Esophagus squamous epithelium (tissue), 5 donors: ENCODE measurements at regions not wholly inside any gene's neighbourhood (a gene's known extent, or its start where the extent isn't known, plus 50 kb on each side); places are given as distances from the start of the nearest gene placed in this dataset.

ENCODE experiments used
- DNase-seq: peaks from one replicate; lab custom pipeline; 2025; lab: John Stamatoyannopoulos, UW
- H3K27ac ChIP-seq, 4 donors: fragments of 200-600 bp; sonication (generic); one replicate each; pipeline ENCODE4 v1.5.1; 2016 to 2019; ENCODE audit warnings: mild to moderate bottlenecking in 1 of 4
- H3K27me3 ChIP-seq, 4 donors: fragments of 200-600 bp; sonication (generic); 1 replicate in 3 of 4; 2 replicates in 1 of 4; pipeline versions ENCODE4 v1.5.1 to v1.6.0; 2017 to 2021; ENCODE audit warnings: antibody characterized with exemption in 1 of 4
- H3K36me3 ChIP-seq, 3 donors: fragments of 200-600 bp; sonication (generic); one replicate each; pipeline ENCODE4 v1.5.1; 2016 to 2019
- H3K4me1 ChIP-seq, 3 donors: fragments of 200-600 bp; sonication (generic); one replicate each; pipeline ENCODE4 v1.5.1; 2017 to 2019
- H3K4me3 ChIP-seq, 4 donors: fragments of 200-600 bp; sonication (generic); 1 replicate in 3 of 4; 2 replicates in 1 of 4; pipeline ENCODE4 v1.5.1; 2016 to 2019; ENCODE audit warnings: mild to moderate bottlenecking in 2 of 4, moderate library complexity in 1 of 4
- H3K9me3 ChIP-seq, 3 donors: fragments of 200-600 bp; sonication (generic); one replicate each; pipeline ENCODE4 v1.5.1; 2016 to 2019
- POLR2A ChIP-seq, 4 donors: fragments of 450-650 bp; IDR thresholded peaks; one replicate each; pipeline ENCODE4 v1.6.1; 2017; ENCODE audit warnings: antibody characterized with exemption in 4 of 4, mild to moderate bottlenecking in 4 of 4, moderate library complexity in 3 of 4
- WGBS, 2 donors: methylation state at CpG; one replicate each; pipeline ENCODE4 v1.1.5; 2018; 5-methylcytosine and 5-hydroxymethylcytosine counted together
- intact Hi-C: fragments of 100-400 bp; cut with DNase I; formaldehyde crosslinking; loops from one replicate; pipeline ENCODE4 v1.15.0; 2022
- TF ChIP-seq, protein P1 (sequence below), 6 experiments: fragments of 450-650 bp in 4 of 6; fragments of 200-600 bp in 2 of 6; sonication (generic) in 2 of 6; IDR thresholded peaks; one replicate each; pipeline ENCODE4 v1.5.1; 2016 to 2019; ENCODE audit warnings: antibody characterized with exemption in 6 of 6, mild to moderate bottlenecking in 4 of 6, moderate library complexity in 4 of 6
- donor health status: DM: yes; HTN: yes; CAD: no.

GRCh38 chr20:51862796-51863195, 60.5 kb upstream of the SALL4 start:
- Histone ChIP-seq H3K4me3 (no peak overlapping the region), H3K36me3 (no peaks in the 10 kb centered on the region), H3K9me3 (no peaks in the 10 kb centered on the region), H3K27ac (no peak overlapping the region), H3K4me1 (no peaks in the 10 kb centered on the region), H3K27me3 (peaks cover 0 to 11% (median 0%) of the 10 kb centered on the region in 4 donors)
- no peak for DNase-seq
- WGBS, 2 donors, result 75 to 80% methylated on average over 4 to 8 of the region's 8 CpGs
- intact Hi-C loops, result no loop called here
- TF ChIP-seq, protein P1, sequence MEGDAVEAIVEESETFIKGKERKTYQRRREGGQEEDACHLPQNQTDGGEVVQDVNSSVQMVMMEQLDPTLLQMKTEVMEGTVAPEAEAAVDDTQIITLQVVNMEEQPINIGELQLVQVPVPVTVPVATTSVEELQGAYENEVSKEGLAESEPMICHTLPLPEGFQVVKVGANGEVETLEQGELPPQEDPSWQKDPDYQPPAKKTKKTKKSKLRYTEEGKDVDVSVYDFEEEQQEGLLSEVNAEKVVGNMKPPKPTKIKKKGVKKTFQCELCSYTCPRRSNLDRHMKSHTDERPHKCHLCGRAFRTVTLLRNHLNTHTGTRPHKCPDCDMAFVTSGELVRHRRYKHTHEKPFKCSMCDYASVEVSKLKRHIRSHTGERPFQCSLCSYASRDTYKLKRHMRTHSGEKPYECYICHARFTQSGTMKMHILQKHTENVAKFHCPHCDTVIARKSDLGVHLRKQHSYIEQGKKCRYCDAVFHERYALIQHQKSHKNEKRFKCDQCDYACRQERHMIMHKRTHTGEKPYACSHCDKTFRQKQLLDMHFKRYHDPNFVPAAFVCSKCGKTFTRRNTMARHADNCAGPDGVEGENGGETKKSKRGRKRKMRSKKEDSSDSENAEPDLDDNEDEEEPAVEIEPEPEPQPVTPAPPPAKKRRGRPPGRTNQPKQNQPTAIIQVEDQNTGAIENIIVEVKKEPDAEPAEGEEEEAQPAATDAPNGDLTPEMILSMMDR (IDR thresholded peaks at IDR 0.05), result no peak
- no peak for TF ChIP-seq POLR2A (IDR thresholded peaks at IDR 0.05)

DNA sequence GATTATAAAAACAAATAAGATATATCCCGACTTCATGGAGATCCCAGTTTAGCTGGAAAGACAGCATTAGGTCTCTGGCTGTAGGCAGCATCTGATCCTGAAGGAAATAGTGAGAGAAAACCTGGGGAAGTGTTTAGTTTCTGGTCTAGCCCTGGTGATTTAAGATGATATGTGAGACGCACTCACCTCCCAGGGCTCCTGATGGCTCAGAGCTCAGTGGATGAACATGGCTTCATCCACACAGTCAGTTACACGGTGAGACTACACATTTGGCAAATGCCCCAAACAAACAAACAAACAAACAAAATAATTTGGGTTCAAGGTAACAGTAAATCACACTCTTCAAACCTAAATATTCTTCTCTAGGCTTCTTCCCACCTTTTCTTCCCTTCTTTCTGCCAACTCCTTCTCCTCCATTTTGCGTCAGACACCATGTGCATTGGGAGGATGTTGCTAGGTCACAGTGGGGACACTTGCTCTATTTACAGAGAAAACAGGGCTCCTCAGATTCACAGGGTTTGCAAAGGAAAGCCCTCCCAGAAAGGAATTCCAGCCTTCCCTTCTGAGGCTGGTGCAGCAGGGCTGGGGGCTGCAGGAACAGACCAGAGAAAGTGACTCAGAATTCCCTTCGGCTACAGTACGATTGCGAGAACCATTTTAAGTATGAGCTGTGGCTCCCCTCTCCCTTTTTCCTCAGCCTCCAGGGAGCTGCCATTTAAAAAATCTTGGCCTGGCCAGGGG, 59.6 kb upstream of the SALL4 start:
- TF ChIP-seq, protein P1 (IDR thresholded peaks at IDR 0.05), result no peak
- TF ChIP-seq POLR2A (IDR thresholded peaks at IDR 0.05), result no peak
- no peaks in the 10 kb centered on the region for H3K9me3 ChIP-seq
- no peak for DNase-seq
- no peaks in the 10 kb centered on the region for H3K4me1 ChIP-seq
- H3K4me3 ChIP-seq, result no peak overlapping the region
- no peaks in the 10 kb centered on the region for H3K36me3 ChIP-seq
- H3K27ac ChIP-seq, result no peak overlapping the region
- WGBS, 2 donors, result 77 to 78% methylated on average over 7 of the region's 7 CpGs
- intact Hi-C loops, result no loop called here
- H3K27me3 ChIP-seq, result peaks cover 0 to 11% (median 0%) of the 10 kb centered on the region in 4 donors

- no peak for DNase-seq
- H3K27me3 ChIP-seq, result peaks cover 0 to 11% (median 0%) of the 10 kb centered on the region in 4 donors
- WGBS, 2 donors, result 42 to 66% methylated on average over 4 of the region's 5 CpGs
- H3K27ac ChIP-seq, result no peak overlapping the region
- no peak overlapping the region for H3K4me3 ChIP-seq
- intact Hi-C loops, result no loop called here
- H3K9me3 ChIP-seq, result no peaks in the 10 kb centered on the region
- H3K4me1 ChIP-seq, result no peaks in the 10 kb centered on the region
- H3K36me3 ChIP-seq, result no peaks in the 10 kb centered on the region
- TF ChIP-seq POLR2A (IDR thresholded peaks at IDR 0.05), result no peak
- TF ChIP-seq, protein P1 (IDR thresholded peaks at IDR 0.05), result no peak
Measured at GRCh38 chr20:51860111-51860882, 58.0 kb upstream of the SALL4 start.

DNA sequence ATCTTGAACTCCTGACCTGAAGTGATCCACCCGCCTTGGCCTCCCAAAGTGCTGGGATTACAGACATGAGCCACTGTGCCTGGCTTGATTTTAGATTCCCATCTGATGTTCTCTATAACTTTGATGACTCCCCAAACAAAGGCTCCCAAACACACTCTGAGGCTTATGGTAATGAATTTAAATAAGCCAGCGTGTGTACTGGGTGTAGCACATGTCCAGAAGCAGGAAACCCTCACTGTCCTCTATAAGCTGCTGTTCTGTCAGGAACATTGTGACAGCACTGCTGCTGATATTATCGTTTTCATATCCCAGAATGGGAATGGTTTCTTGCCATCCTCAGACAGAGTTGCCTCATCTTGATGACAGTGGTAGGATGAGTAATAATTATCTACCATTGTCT, 54.1 kb upstream of the SALL4 start:
- H3K27me3 ChIP-seq, result no peaks in the 10 kb centered on the region
- no peaks in the 10 kb centered on the region for H3K9me3 ChIP-seq
- no peak for TF ChIP-seq POLR2A (IDR thresholded peaks at IDR 0.05)
- TF ChIP-seq, protein P1 (IDR thresholded peaks at IDR 0.05), result no peak
- H3K4me3 ChIP-seq, result no peak overlapping the region
- WGBS, 2 donors, result 71 to 75% methylated on average over 2 to 3 of the region's 3 CpGs
- no peak for DNase-seq
- H3K4me1 ChIP-seq, result no peaks in the 10 kb centered on the region
- H3K27ac ChIP-seq, result no peak overlapping the region
- intact Hi-C loops, result no loop called here
- H3K36me3 ChIP-seq, result no peaks in the 10 kb centered on the region

- TF ChIP-seq POLR2A (IDR thresholded peaks at IDR 0.05), result no peak
- TF ChIP-seq, protein P1 (IDR thresholded peaks at IDR 0.05), result no peak
- Histone ChIP-seq H3K27ac (no peak overlapping the region), H3K9me3 (no peaks in the 10 kb centered on the region), H3K27me3 (no peaks in the 10 kb centered on the region), H3K4me3 (no peak overlapping the region), H3K36me3 (no peaks in the 10 kb centered on the region), H3K4me1 (no peaks in the 10 kb centered on the region)
- DNase-seq, result no peak
- intact Hi-C loops, result no loop called here
- WGBS, 2 donors, result 77 to 91% methylated on average over 6 of the region's 6 CpGs
Measured at GRCh38 chr20:51854921-51855320, 52.6 kb upstream of the SALL4 start.
